Peyer's patch (tissue), 4 donors: ENCODE measurements at regions not wholly inside any gene's neighbourhood (a gene's known extent, or its start where the extent isn't known, plus 50 kb on each side); places are given as distances from the start of the nearest gene placed in this dataset.
"Not testable (repeated sequence)": the region's sequence is repeated elsewhere in the genome, so short reads cannot be mapped to it uniquely, and the experiment has no call there.

ENCODE experiments used
- DNase-seq, 3 donors: peaks; one replicate each; pipeline ENCODE4 v3.0.0-alpha.2; 2017 to 2019
- H3K27ac ChIP-seq, 4 donors: fragments of 200-600 bp; sonication (generic); one replicate each; pipeline ENCODE4 v1.5.1; 2016 to 2019
- H3K27me3 ChIP-seq, 2 donors: fragments of 200-600 bp; sonication (generic); one replicate each; pipeline ENCODE4 v1.5.1; 2019
- H3K36me3 ChIP-seq, 3 donors: fragments of 200-600 bp; sonication (generic); one replicate each; pipeline ENCODE4 v1.5.1; 2016 to 2019
- H3K4me1 ChIP-seq, 4 donors: fragments of 200-600 bp; sonication (generic); one replicate each; pipeline ENCODE4 v1.5.1; 2016 to 2019
- H3K4me3 ChIP-seq, 4 donors: fragments of 200-600 bp; sonication (generic); 1 replicate in 3 of 4; 2 replicates in 1 of 4; pipeline ENCODE4 v1.5.1; 2016 to 2019; ENCODE audit warnings: mild to moderate bottlenecking in 1 of 4
- H3K9me3 ChIP-seq, 4 donors: fragments of 200-600 bp; sonication (generic); one replicate each; pipeline ENCODE4 v1.5.1; 2016 to 2019; ENCODE audit warnings: mild to moderate bottlenecking in 1 of 4
- POLR2A ChIP-seq, 2 donors: fragments of 450-650 bp; IDR thresholded peaks; one replicate each; pipeline ENCODE4 v1.5.1; 2017; ENCODE audit warnings: antibody characterized with exemption in 2 of 2, mild to moderate bottlenecking in 2 of 2, moderate library complexity in 2 of 2
- TF ChIP-seq, protein P1 (sequence below), 6 experiments: fragments of 450-650 bp in 4 of 6; fragments of 200-600 bp in 2 of 6; sonication (generic) in 1 of 6; IDR thresholded peaks; one replicate each; pipeline ENCODE4 v1.5.1; 2017 to 2019; ENCODE audit warnings: antibody characterized with exemption in 6 of 6, mild to moderate bottlenecking in 3 of 6, moderate library complexity in 1 of 6

DNA sequence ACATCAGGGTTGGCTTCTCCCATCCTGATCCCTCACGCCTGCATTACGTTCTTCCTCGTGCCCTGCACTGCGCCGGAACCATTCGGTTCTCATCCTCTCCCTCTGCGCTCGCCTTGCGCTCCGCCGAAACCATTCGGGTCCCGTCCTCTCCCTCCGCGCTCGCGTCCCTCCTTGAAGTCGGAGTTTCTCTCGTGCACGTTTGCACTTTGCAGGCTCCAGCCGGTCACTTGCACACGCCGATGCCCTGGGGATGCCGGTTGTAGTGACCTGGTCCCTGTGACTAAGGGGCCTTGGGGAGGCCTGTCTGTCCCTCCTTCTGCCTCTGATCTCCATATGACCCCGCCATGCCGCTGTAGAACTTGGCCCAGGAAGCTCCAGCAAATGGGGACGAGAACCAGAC, 265.8 kb downstream of the TEX29 start:
- H3K27ac ChIP-seq = no peak overlapping the region
- H3K9me3 ChIP-seq = no peaks in the 10 kb centered on the region
- H3K4me3 ChIP-seq = no peak overlapping the region
- no peaks in the 10 kb centered on the region for H3K36me3 ChIP-seq
- no peak for DNase-seq
- H3K27me3 ChIP-seq = no peaks in the 10 kb centered on the region
- H3K4me1 ChIP-seq = no peaks in the 10 kb centered on the region
- TF ChIP-seq, protein P1, sequence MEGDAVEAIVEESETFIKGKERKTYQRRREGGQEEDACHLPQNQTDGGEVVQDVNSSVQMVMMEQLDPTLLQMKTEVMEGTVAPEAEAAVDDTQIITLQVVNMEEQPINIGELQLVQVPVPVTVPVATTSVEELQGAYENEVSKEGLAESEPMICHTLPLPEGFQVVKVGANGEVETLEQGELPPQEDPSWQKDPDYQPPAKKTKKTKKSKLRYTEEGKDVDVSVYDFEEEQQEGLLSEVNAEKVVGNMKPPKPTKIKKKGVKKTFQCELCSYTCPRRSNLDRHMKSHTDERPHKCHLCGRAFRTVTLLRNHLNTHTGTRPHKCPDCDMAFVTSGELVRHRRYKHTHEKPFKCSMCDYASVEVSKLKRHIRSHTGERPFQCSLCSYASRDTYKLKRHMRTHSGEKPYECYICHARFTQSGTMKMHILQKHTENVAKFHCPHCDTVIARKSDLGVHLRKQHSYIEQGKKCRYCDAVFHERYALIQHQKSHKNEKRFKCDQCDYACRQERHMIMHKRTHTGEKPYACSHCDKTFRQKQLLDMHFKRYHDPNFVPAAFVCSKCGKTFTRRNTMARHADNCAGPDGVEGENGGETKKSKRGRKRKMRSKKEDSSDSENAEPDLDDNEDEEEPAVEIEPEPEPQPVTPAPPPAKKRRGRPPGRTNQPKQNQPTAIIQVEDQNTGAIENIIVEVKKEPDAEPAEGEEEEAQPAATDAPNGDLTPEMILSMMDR (IDR thresholded peaks at IDR 0.05) = no peak

GRCh38 chr13:111587249-111587648, 266.8 kb downstream of the TEX29 start:
- Histone ChIP-seq H3K9me3 (no peaks in the 10 kb centered on the region), H3K27me3 (no peaks in the 10 kb centered on the region), H3K36me3 (no peaks in the 10 kb centered on the region), H3K4me3 (no peak overlapping the region), H3K4me1 (no peaks in the 10 kb centered on the region), H3K27ac (no peak overlapping the region)
- no peak for DNase-seq
- no peak for TF ChIP-seq POLR2A (IDR thresholded peaks at IDR 0.05)
- TF ChIP-seq, protein P1 (IDR thresholded peaks at IDR 0.05) = no peak

DNA sequence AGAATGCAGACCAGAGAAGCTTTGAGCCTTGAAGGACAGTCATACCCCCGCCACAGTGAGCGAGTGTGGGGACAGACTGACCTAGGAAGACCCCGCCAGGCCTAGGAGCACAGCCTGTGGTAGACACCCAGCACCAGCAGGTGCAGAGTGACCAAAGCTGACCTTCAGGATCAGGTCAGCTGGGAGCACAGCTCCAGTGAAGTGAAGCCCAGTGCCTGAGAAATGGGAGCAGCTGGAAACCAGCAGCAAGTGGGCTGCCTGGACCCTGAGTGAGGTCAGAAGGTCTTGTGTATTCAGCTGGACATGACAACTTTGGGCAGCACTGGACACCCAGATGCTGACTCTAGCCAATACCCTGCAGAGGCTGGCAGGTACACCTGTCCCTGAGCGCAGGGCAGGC, 268.9 kb downstream of the TEX29 start:
- no peak for DNase-seq
- Histone ChIP-seq H3K27ac (no peak overlapping the region), H3K36me3 (no peaks in the 10 kb centered on the region), H3K4me1 (no peaks in the 10 kb centered on the region), H3K9me3 (no peaks in the 10 kb centered on the region), H3K4me3 (no peak overlapping the region), H3K27me3 (no peaks in the 10 kb centered on the region)
- TF ChIP-seq, protein P1 (IDR thresholded peaks at IDR 0.05) = no peak
- TF ChIP-seq POLR2A (IDR thresholded peaks at IDR 0.05) = no peak

- no peak overlapping the region for H3K27ac ChIP-seq
- no peak overlapping the region for H3K4me3 ChIP-seq
- no peaks in the 10 kb centered on the region for H3K36me3 ChIP-seq
- DNase-seq = no peak
- TF ChIP-seq, protein P1 (IDR thresholded peaks at IDR 0.05) = no peak
- TF ChIP-seq POLR2A (IDR thresholded peaks at IDR 0.05) = no peak
- no peaks in the 10 kb centered on the region for H3K4me1 ChIP-seq
- no peaks in the 10 kb centered on the region for H3K27me3 ChIP-seq
- H3K9me3 ChIP-seq = no peaks in the 10 kb centered on the region
Measured at GRCh38 chr13:111589992-111590391, 269.6 kb downstream of the TEX29 start.

DNA sequence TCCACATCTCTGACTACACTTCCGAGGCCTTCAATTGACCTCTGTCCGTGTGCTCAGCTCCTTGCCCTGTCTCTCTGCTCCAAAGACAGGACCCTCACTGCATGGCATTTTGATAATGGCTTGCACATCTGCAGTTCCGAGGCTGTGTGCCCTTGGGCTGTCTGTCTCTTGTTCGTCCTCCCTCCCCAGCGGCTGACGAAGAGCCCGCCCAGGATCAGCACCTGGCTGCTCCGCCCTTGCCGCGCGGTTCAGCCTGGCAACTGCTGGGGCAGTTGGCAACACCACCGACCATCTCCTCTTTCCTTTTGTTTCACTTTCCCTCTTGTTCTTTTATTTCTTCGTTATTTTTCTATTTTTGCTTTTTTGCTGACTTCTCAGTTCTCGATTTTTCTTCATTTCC, 270.4 kb downstream of the TEX29 start:
- Histone ChIP-seq H3K4me3 (no peak overlapping the region), H3K27me3 (no peaks in the 10 kb centered on the region), H3K9me3 (no peaks in the 10 kb centered on the region), H3K27ac (no peak overlapping the region), H3K36me3 (no peaks in the 10 kb centered on the region), H3K4me1 (no peaks in the 10 kb centered on the region)
- DNase-seq = no peak
- TF ChIP-seq, protein P1 (IDR thresholded peaks at IDR 0.05) = no peak
- no peak for TF ChIP-seq POLR2A (IDR thresholded peaks at IDR 0.05)

GRCh38 chr13:111593490-111593889, 273.0 kb downstream of the TEX29 start:
- not testable (repeated sequence) for H3K36me3 ChIP-seq, H3K9me3 ChIP-seq, DNase-seq, H3K4me3 ChIP-seq, H3K27ac ChIP-seq, H3K27me3 ChIP-seq, H3K4me1 ChIP-seq
